ENCODE measurements at regions not wholly inside any gene's neighbourhood (a gene's known extent, or its start where the extent isn't known, plus 50 kb on each side); places are given as distances from the start of the nearest gene placed in this dataset.

DNA sequence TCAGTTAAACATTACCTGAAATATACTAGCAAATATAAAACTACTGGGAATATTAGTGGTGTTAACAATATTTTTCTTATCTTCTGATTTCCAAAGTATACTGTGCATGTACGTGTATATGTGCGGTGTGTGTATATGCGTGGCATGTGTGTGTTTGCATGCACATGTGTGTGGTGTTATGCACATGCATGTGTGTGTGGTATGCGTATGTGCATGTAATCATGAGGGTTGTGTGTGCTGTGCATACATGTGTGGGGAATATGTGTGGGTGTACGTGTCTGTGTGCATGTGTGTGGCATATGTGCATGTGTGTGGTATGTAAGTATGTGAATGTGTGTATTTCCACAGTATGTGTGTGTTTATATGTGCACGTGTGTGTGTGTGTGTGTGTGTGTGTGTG, 640.2 kb downstream of the TSN start:
- DNase-seq (ENCODE audit: extremely low read depth, low read depth) = no peak
- TF ChIP-seq, protein P1, sequence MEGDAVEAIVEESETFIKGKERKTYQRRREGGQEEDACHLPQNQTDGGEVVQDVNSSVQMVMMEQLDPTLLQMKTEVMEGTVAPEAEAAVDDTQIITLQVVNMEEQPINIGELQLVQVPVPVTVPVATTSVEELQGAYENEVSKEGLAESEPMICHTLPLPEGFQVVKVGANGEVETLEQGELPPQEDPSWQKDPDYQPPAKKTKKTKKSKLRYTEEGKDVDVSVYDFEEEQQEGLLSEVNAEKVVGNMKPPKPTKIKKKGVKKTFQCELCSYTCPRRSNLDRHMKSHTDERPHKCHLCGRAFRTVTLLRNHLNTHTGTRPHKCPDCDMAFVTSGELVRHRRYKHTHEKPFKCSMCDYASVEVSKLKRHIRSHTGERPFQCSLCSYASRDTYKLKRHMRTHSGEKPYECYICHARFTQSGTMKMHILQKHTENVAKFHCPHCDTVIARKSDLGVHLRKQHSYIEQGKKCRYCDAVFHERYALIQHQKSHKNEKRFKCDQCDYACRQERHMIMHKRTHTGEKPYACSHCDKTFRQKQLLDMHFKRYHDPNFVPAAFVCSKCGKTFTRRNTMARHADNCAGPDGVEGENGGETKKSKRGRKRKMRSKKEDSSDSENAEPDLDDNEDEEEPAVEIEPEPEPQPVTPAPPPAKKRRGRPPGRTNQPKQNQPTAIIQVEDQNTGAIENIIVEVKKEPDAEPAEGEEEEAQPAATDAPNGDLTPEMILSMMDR (IDR thresholded peaks at IDR 0.05; ENCODE audit: low read depth, low read length) = no peak

DNA sequence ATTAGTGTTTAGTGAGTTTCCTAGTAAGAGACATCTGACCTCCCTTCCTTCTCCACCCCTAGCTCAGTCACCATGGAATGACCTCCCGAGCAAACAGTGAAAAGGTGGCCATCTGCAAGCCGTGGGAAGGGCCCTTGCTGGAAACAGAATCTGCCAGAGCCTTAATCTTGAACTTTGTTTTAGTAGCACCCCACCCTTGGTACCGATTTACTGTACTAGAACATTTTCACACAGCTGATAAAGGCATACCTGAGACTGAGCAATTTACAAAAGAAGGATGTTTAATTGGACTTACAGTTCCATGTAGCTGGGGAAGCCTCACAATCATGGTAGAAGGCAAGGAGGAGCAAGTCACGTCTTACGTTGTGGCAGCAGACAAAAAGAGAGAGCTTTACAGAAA, 655.8 kb downstream of the TSN start:
- TF ChIP-seq, protein P1 (IDR thresholded peaks at IDR 0.05; ENCODE audit: low read depth, low read length) = no peak

DNA sequence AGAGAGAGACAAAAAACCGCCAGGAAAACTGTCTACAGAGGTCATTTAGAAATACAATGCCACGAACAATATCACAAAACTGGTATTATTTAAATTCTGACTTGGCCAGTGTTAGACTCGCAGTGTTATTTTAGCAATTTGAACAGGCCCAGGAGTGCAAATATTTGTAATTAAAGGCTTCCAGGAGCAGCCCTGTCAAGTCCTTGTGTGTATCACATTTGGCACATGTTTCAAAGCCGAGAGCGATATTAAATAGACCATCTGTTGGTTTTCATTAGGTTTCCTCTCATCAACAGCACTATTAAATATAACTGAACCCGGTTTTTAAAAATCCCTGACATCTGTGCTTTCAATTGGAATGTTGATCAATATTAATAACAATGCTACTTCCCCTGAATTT, 656.9 kb downstream of the TSN start:
- TF ChIP-seq, protein P1 (IDR thresholded peaks at IDR 0.05; ENCODE audit: low read depth, low read length) = no peak
- no peak for DNase-seq (ENCODE audit: extremely low read depth, low read depth)

More for the DNA sequence above, 655.8 kb downstream of the TSN start:
- no peak for DNase-seq (ENCODE audit: extremely low read depth, low read depth)

DNA sequence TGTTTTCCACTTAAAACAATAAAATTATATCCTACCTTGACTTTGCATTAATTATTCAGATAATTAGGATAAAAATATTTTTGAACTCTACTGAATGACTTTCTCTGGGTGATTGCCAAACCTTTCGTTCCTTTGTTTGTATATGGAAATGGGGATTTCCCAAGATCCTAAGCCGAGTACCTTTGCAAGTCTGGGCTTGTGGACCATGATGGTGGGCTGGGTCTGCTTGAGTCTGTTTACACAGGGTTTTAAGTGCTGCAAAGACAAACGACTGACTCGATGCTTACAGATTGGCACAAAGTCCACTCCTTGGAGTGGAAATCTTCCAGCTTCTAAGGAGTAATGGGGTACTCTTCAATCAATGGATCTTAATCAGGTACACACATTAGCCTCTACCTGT, 659.5 kb downstream of the TSN start:
- TF ChIP-seq, protein P1 (IDR thresholded peaks at IDR 0.05; ENCODE audit: low read depth, low read length) = no peak
- no peak for DNase-seq (ENCODE audit: extremely low read depth, low read depth)

DNA sequence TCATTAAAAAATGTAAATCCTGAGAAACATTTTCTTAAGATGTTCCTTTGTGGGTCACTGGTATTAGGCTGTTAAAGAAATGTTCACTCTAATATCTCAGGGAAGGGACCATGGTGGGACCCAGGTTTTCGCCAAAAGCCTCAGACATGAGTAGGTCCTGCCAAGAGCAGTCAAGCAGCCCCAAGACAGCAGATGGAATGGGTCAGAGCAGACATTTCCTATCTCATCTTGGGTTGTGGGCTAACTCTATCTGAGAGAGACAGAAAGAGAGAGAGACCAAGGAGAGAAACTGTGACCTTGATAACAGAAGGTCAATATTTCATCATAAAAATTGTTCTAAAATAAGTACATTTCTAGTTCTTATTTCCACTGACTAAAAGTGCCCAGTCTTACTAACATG, 661.7 kb downstream of the TSN start:
- TF ChIP-seq, protein P1 (IDR thresholded peaks at IDR 0.05; ENCODE audit: low read depth, low read length) = no peak
- no peak for DNase-seq (ENCODE audit: extremely low read depth, low read depth)

DNA sequence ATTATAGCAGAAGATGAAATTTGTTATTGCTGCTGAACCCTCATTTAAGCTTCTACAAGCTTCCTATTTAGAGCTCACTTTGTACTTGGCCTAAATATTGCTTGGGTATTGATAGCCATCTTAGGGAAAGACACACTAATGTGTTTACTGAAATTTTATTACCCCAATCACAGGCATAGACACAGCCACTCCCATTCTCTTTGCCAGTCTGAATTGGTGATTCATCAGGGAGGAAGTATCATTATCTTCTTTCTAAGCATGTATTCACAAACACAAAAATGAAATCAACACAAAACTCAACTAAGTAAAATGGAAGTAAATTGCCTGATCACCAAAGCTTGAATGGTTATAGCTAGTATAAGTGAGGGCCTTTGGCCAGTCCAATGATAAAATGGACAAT, 666.3 kb downstream of the TSN start:
- DNase-seq (ENCODE audit: extremely low read depth, low read depth) = no peak
- TF ChIP-seq, protein P1 (IDR thresholded peaks at IDR 0.05; ENCODE audit: low read depth, low read length) = no peak

DNA sequence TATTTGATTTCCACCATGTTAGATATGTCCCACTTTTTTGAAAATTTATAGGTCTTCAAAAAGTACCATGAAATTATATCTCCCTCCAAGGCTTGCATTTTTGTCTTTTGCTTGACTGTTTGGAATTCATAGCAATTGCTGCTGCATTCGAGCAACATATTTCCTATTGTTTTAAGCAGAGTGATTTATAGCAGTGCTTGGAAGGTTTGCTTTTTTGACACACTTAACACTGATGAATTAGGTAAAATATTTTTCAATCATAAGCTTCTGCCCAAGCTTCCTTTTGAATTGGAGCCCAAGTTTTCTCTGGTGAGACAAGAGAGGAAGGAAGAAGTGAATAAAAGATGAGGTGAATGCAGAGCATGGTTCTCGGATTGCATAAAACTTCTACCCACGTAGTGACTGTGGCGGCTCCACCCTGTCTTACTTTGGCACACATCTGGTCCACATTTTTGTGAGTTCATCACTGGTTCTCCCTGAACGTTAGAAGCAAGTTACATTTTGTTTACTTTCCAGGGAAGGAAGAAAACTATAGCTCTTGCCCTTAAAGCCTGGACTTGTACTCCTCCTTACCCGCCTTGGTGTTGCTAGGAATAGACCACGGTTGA, 667.0 kb downstream of the TSN start:
- TF ChIP-seq, protein P1 (IDR thresholded peaks at IDR 0.05; ENCODE audit: low read depth, low read length) = no peak
- no peak for DNase-seq (ENCODE audit: extremely low read depth, low read depth)
